ENCODE measurements at regions not wholly inside any gene's neighbourhood (a gene's known extent, or its start where the extent isn't known, plus 50 kb on each side); places are given as distances from the start of the nearest gene placed in this dataset.

DNA sequence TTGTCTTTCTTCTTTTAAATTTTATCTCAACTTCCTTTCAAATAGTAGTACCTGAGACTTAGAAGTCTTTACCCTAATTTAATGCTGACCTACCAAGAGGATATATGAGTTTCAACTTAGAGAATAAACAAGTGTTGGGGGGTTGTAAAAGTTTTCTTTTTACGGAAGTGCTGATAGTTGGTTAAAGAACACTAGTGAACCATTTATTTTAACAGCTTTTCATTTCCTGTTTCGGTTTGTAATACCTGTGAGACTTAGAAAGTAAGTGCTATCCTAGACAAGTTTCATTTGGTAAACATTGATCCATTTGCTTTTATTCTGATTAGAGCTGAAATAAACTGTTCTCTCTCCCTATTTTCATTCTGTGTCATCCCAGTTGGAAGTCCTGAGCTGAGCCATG, 683.1 kb upstream of the SORCS1 start:
- H3K4me3 ChIP-seq: no peak overlapping the region
- no peak for ATAC-seq

DNA sequence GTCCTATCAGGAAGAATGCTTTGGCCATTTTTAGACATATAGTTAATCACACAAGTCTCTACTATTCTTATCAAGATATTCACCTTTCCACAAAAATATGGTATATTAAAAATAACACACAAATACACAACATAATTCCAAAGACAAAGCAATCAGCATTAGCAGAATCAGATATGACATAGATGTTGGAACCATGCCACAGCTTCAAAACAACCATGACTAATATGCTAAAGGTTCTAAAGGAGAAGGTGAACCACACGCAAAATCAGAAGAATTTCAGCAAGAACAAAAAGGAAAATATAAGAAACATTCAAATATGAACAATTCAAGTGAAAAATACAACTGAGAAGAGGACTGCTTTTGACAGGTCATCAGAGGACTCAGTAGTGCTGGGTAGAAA, 670.2 kb upstream of the SORCS1 start:
- Histone ChIP-seq H3F3A (replicated peaks; ENCODE audit: low read depth) (no peaks in the 10 kb centered on the region), H4K20me1 (replicated peaks; ENCODE audit: insufficient read depth) (no peaks in the 10 kb centered on the region), H3K27ac (ENCODE audit: low read depth) (no peak overlapping the region), H3K79me2 (replicated peaks; ENCODE audit: insufficient read depth) (no peaks in the 10 kb centered on the region), H3K36me3 (ENCODE audit: insufficient read depth) (peaks cover 5% of the 10 kb centered on the region; the same call in 1 of the 2 replicates), H3K4me2 (no peak overlapping the region), H3K4me1 (ENCODE audit: insufficient read depth) (peaks cover 4% of the 10 kb centered on the region; the same call in 1 of the 2 replicates), H3K4me3 (no peak overlapping the region), H3K27me3 (ENCODE audit: insufficient read depth) (no peaks in the 10 kb centered on the region), H3K9me2 (ENCODE audit: insufficient read depth) (0 out of 2 replicates have a peak, but pooled peaks cover 4% of the 10 kb centered on the region), H2AFZ (no peak overlapping the region)
- Mint-ChIP-seq H3K36me3 (ENCODE audit: low read depth) (peaks cover 9% of the 10 kb centered on the region; the same call in 2 of the 3 replicates), H3K4me1 (peaks cover 9% of the 10 kb centered on the region; the same call in 2 of the 3 replicates), H3K27me3 (ENCODE audit: insufficient read depth, low read depth, poor library complexity) (peaks cover 6% of the 10 kb centered on the region), H3K9me3 (peaks cover 12% of the 10 kb centered on the region; the same call in 1 of the 3 replicates), H3K27ac (no peak overlapping the region), H3K4me3 (no peak overlapping the region)
- no peak for ATAC-seq
- DNase-seq (ENCODE audit: low spot score): no peak
- TF ChIP-seq, protein P1, sequence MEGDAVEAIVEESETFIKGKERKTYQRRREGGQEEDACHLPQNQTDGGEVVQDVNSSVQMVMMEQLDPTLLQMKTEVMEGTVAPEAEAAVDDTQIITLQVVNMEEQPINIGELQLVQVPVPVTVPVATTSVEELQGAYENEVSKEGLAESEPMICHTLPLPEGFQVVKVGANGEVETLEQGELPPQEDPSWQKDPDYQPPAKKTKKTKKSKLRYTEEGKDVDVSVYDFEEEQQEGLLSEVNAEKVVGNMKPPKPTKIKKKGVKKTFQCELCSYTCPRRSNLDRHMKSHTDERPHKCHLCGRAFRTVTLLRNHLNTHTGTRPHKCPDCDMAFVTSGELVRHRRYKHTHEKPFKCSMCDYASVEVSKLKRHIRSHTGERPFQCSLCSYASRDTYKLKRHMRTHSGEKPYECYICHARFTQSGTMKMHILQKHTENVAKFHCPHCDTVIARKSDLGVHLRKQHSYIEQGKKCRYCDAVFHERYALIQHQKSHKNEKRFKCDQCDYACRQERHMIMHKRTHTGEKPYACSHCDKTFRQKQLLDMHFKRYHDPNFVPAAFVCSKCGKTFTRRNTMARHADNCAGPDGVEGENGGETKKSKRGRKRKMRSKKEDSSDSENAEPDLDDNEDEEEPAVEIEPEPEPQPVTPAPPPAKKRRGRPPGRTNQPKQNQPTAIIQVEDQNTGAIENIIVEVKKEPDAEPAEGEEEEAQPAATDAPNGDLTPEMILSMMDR (conservative IDR thresholded peaks at IDR 0.05; ENCODE audit: low read depth in 2 of 2): no peak
- TF ChIP-seq STAT1 (IDR thresholded peaks at IDR 0.05; ENCODE audit: unreplicated experiment): no peak
- TF ChIP-seq ZNF114 (CRISPR knock-in tag; IDR thresholded peaks at IDR 0.05): no peak
- TF ChIP-seq, protein P2, sequence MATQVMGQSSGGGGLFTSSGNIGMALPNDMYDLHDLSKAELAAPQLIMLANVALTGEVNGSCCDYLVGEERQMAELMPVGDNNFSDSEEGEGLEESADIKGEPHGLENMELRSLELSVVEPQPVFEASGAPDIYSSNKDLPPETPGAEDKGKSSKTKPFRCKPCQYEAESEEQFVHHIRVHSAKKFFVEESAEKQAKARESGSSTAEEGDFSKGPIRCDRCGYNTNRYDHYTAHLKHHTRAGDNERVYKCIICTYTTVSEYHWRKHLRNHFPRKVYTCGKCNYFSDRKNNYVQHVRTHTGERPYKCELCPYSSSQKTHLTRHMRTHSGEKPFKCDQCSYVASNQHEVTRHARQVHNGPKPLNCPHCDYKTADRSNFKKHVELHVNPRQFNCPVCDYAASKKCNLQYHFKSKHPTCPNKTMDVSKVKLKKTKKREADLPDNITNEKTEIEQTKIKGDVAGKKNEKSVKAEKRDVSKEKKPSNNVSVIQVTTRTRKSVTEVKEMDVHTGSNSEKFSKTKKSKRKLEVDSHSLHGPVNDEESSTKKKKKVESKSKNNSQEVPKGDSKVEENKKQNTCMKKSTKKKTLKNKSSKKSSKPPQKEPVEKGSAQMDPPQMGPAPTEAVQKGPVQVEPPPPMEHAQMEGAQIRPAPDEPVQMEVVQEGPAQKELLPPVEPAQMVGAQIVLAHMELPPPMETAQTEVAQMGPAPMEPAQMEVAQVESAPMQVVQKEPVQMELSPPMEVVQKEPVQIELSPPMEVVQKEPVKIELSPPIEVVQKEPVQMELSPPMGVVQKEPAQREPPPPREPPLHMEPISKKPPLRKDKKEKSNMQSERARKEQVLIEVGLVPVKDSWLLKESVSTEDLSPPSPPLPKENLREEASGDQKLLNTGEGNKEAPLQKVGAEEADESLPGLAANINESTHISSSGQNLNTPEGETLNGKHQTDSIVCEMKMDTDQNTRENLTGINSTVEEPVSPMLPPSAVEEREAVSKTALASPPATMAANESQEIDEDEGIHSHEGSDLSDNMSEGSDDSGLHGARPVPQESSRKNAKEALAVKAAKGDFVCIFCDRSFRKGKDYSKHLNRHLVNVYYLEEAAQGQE (IDR thresholded peaks at IDR 0.05; ENCODE audit: unreplicated experiment): no peak
- no peak for TF ChIP-seq POLR2AphosphoS5 (IDR thresholded peaks at IDR 0.05; ENCODE audit: low read depth)
- TF ChIP-seq NANOG (IDR thresholded peaks at IDR 0.05; ENCODE audit: borderline replicate concordance): no peak
- no peak for TF ChIP-seq EZH2 (IDR thresholded peaks at IDR 0.05; ENCODE audit: low read depth, unreplicated experiment)
- TF ChIP-seq, protein P3, sequence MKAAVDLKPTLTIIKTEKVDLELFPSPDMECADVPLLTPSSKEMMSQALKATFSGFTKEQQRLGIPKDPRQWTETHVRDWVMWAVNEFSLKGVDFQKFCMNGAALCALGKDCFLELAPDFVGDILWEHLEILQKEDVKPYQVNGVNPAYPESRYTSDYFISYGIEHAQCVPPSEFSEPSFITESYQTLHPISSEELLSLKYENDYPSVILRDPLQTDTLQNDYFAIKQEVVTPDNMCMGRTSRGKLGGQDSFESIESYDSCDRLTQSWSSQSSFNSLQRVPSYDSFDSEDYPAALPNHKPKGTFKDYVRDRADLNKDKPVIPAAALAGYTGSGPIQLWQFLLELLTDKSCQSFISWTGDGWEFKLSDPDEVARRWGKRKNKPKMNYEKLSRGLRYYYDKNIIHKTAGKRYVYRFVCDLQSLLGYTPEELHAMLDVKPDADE (IDR thresholded peaks at IDR 0.05): no peak
- no peak for TF ChIP-seq ZNF331 (CRISPR knock-in tag; IDR thresholded peaks at IDR 0.05; ENCODE audit: low read depth)
- no peak for TF ChIP-seq EZH2phosphoT487 (IDR thresholded peaks at IDR 0.05; ENCODE audit: unreplicated experiment)
- TF ChIP-seq CREB1 (CRISPR knock-in tag; IDR thresholded peaks at IDR 0.05; ENCODE audit: low read depth): no peak
- no peak for TF ChIP-seq JUNB (IDR thresholded peaks at IDR 0.05; ENCODE audit: unreplicated experiment)

More for the DNA sequence above, 683.1 kb upstream of the SORCS1 start:
- Histone ChIP-seq H3K4me2 (no peak overlapping the region), H3K27ac (ENCODE audit: low read depth) (no peak overlapping the region), H3F3A (replicated peaks; ENCODE audit: low read depth) (no peaks in the 10 kb centered on the region), H3K4me1 (ENCODE audit: insufficient read depth) (no peaks in the 10 kb centered on the region), H3K9me2 (ENCODE audit: insufficient read depth) (0 out of 2 replicates have a peak, but pooled peaks cover 2% of the 10 kb centered on the region), H3K36me3 (ENCODE audit: insufficient read depth) (no peaks in the 10 kb centered on the region), H3K27me3 (ENCODE audit: insufficient read depth) (no peaks in the 10 kb centered on the region), H3K79me2 (replicated peaks; ENCODE audit: insufficient read depth) (no peaks in the 10 kb centered on the region), H4K20me1 (replicated peaks; ENCODE audit: insufficient read depth) (no peaks in the 10 kb centered on the region), H2AFZ (0 out of 2 replicates have a peak overlapping the region, but pooled peaks have one; percentile 57)
- peaks cover 5% of the 10 kb centered on the region; the same call in 2 of the 3 replicates for H3K36me3 Mint-ChIP-seq (ENCODE audit: low read depth)
- H3K27me3 Mint-ChIP-seq (ENCODE audit: insufficient read depth, low read depth, poor library complexity): no peaks in the 10 kb centered on the region
- H3K4me1 Mint-ChIP-seq: peaks cover 4% of the 10 kb centered on the region
- H3K27ac Mint-ChIP-seq: no peak overlapping the region
- peaks cover 5% of the 10 kb centered on the region; the same call in 2 of the 3 replicates for H3K9me3 Mint-ChIP-seq
- TF ChIP-seq EZH2 (IDR thresholded peaks at IDR 0.05; ENCODE audit: low read depth, unreplicated experiment): no peak
- no peak overlapping the region for H3K4me3 Mint-ChIP-seq
- no peak for DNase-seq (ENCODE audit: low spot score)

Data from GM23338 (cell line).